ENCODE measurements at regions not wholly inside any gene's neighbourhood (a gene's known extent, or its start where the extent isn't known, plus 50 kb on each side); places are given as distances from the start of the nearest gene placed in this dataset.
"Not testable (repeated sequence)": the region's sequence is repeated elsewhere in the genome, so short reads cannot be mapped to it uniquely, and the experiment has no call there.

DNA sequence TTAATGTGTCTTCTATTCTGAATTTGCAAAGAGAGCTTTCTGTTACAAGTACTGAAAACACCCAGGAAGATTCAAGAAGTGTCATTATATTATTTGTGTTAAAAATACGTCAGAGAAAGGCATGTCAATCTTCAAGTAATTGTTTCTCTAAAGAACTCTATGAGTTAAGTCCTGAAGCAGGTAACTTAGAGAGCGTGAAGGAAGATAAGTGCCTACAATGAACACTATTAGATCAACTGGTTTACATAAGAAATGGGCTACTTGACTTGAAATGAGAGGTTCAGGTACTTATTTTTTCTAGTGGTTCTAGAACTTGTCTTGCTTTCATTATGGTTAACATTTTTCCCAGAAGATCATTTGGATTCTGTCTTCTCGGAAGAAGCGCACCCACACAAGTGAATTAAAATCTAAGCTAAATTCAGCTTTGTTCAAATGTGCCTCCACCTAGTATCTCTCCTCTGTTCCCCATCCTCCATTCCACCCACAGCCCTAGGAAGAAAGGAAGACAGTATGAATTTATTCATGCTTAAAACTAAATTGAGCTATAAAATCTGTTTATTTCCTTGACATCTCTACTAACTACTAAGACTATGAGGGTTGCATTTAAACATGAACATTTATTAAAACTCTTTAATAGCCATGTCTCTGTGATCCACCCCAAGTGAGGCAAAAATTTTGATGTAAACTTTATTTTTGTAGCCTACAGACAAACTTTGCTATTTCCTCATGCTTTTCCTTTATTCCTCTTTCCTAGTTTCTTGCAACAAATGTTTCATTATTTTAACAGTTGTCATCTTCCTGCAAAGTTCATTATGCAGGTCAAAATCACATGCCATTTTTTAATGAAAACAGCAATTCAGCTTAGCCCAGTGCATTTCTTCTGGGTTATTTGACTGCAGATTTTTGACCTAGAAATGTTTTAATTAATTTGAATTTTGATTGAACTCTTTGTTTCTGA, 206.8 kb downstream of the KCNJ2 start:
- no peaks in the 10 kb centered on the region for H3K9me3 Mint-ChIP-seq
- no peak overlapping the region for H3K4me3 Mint-ChIP-seq
- no peaks in the 10 kb centered on the region for H3K36me3 Mint-ChIP-seq (ENCODE audit: low read depth)
- H3K27me3 Mint-ChIP-seq: no peaks in the 10 kb centered on the region
- no peak for DNase-seq
- CTCF ChIA-PET: no interaction called here
- H3K4me1 Mint-ChIP-seq: no peaks in the 10 kb centered on the region
- POLR2A ChIA-PET: no interaction called here
- no peak overlapping the region for H3K27ac Mint-ChIP-seq

GRCh38 chr17:70377654-70378053, 208.3 kb downstream of the KCNJ2 start:
- Mint-ChIP-seq H3K27ac (no peak overlapping the region), H3K4me3 (no peak overlapping the region), H3K4me1 (no peaks in the 10 kb centered on the region), H3K9me3 (no peaks in the 10 kb centered on the region), H3K36me3 (ENCODE audit: low read depth) (no peaks in the 10 kb centered on the region), H3K27me3 (no peaks in the 10 kb centered on the region)
- no peak for DNase-seq
- CTCF ChIA-PET: interaction anchor here (0.6 to 1.1 kb wide), 2 partner anchors 37 to 98 kb away, joined by 3 read pairs; no protein-coding TSS in a partner anchor
- POLR2A ChIA-PET: no interaction called here

DNA sequence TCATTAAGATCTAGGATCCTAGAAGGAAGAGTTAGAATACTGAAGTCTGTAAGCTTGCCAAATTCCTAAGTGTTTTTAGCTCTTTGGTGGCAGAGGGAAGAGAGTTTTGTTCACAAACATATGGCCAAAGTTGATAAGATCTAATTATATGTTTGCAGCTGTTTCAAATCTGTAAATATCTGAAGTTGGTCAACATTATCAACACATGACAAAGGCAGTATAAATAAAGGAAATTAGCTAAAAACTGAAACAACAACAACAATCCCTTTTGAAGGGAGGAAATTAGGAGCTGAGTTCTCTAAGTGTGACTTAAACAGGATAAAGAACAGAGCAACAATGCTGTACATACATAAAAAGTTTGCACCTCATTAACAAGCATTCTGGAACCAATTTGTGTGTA, 208.7 kb downstream of the KCNJ2 start:
- POLR2A ChIA-PET: no interaction called here
- no peak overlapping the region for H3K4me3 Mint-ChIP-seq
- H3K9me3 Mint-ChIP-seq: no peaks in the 10 kb centered on the region
- CTCF ChIA-PET: interaction anchor here (1.1 kb wide), 1 partner anchor 99 kb away, joined by 3 read pairs; no protein-coding TSS in a partner anchor
- H3K4me1 Mint-ChIP-seq: no peaks in the 10 kb centered on the region
- H3K27me3 Mint-ChIP-seq: no peaks in the 10 kb centered on the region
- DNase-seq: no peak
- no peaks in the 10 kb centered on the region for H3K36me3 Mint-ChIP-seq (ENCODE audit: low read depth)
- H3K27ac Mint-ChIP-seq: no peak overlapping the region

GRCh38 chr17:70379945-70380344, 210.6 kb downstream of the KCNJ2 start:
- no peak overlapping the region for H3K4me3 Mint-ChIP-seq
- H3K9me3 Mint-ChIP-seq: no peaks in the 10 kb centered on the region
- no peak for DNase-seq
- no peaks in the 10 kb centered on the region for H3K36me3 Mint-ChIP-seq (ENCODE audit: low read depth)
- H3K4me1 Mint-ChIP-seq: no peaks in the 10 kb centered on the region
- ChIA-PET POLR2A (no interaction called here), CTCF (no interaction called here)
- no peaks in the 10 kb centered on the region for H3K27me3 Mint-ChIP-seq
- H3K27ac Mint-ChIP-seq: no peak overlapping the region

- H3K4me1 Mint-ChIP-seq; H3K27ac Mint-ChIP-seq; H3K4me3 Mint-ChIP-seq; H3K9me3 Mint-ChIP-seq; POLR2A ChIA-PET; CTCF ChIA-PET; H3K27me3 Mint-ChIP-seq; DNase-seq; H3K36me3 Mint-ChIP-seq (ENCODE audit: low read depth): not testable (repeated sequence)
Observed at GRCh38 chr17:70381916-70382315, 212.6 kb downstream of the KCNJ2 start.

GRCh38 chr17:70388326-70388725, 219.0 kb downstream of the KCNJ2 start:
- H3K36me3 Mint-ChIP-seq (ENCODE audit: low read depth): no peaks in the 10 kb centered on the region
- ChIA-PET POLR2A (no interaction called here), CTCF (no interaction called here)
- no peak overlapping the region for H3K27ac Mint-ChIP-seq
- no peaks in the 10 kb centered on the region for H3K4me1 Mint-ChIP-seq
- no peak overlapping the region for H3K4me3 Mint-ChIP-seq
- no peaks in the 10 kb centered on the region for H3K9me3 Mint-ChIP-seq
- no peak for DNase-seq
- H3K27me3 Mint-ChIP-seq: no peaks in the 10 kb centered on the region

- H3K27me3 Mint-ChIP-seq; H3K9me3 Mint-ChIP-seq; H3K27ac Mint-ChIP-seq; H3K4me1 Mint-ChIP-seq; H3K36me3 Mint-ChIP-seq (ENCODE audit: low read depth); DNase-seq; CTCF ChIA-PET; H3K4me3 Mint-ChIP-seq; POLR2A ChIA-PET: not testable (repeated sequence)
Observed at GRCh38 chr17:70389232-70389757, 220.0 kb downstream of the KCNJ2 start.

DNA sequence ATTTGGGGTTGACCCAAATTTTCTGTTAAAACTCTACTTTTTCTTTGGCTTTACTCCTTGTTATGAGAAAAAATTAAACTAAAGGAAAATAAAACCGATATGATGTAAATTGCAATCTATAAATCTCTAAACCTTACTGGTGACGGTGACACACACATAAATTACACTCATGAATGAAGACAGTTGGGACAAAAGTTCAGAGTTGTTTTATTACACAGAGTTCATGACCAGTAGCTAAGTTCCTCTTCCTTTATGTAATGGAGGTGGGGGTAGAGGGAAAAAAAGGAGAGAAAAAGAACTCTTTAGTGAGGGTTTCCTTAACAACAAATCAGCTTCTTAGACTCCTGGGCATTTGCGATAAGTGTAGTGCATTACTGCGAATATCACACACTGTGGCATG, 220.7 kb downstream of the KCNJ2 start:
- no peak overlapping the region for H3K27ac Mint-ChIP-seq
- H3K4me1 Mint-ChIP-seq: no peaks in the 10 kb centered on the region
- H3K4me3 Mint-ChIP-seq: no peak overlapping the region
- ChIA-PET POLR2A (no interaction called here), CTCF (no interaction called here)
- DNase-seq: no peak
- H3K36me3 Mint-ChIP-seq (ENCODE audit: low read depth): no peaks in the 10 kb centered on the region
- no peaks in the 10 kb centered on the region for H3K27me3 Mint-ChIP-seq
- no peaks in the 10 kb centered on the region for H3K9me3 Mint-ChIP-seq

GRCh38 chr17:70394473-70395232, 225.3 kb downstream of the KCNJ2 start:
- H3K36me3 Mint-ChIP-seq (ENCODE audit: low read depth): no peaks in the 10 kb centered on the region
- POLR2A ChIA-PET: no interaction called here
- CTCF ChIA-PET: no interaction called here

DNA sequence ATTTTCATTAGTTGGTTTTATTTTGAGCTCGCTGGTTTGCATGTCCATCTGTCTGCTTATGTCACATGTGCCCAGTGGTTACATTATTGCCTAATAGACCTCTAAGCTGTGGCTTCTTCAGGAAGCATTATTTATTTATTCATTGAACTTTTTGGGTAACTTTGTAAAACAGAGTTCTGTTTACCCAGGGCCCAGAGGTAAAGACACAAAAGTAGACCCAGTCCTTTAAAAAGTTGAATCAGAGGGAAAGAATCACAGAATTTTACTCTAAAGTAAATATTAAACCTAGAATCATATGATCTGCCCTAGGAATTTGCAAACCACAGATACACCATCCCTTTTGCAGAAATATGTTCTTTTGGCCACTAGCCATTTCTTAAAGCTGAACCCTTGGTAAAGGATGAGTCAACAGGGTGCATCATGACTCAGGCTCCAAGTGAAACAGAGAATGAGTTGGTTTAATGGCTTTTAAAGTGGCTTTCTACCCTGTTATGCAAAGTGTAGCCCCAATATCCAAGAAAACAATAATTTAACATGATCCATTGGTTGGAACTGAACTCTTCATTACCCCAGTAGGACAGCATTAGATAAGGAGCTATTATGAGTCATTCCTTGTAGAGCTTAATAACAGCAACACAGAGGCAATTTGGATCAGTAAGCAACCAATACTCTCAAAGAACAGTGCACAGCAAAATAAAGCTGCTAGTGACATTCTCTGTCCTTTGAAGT, 236.3 kb downstream of the KCNJ2 start:
- ChIA-PET POLR2A (no interaction called here), CTCF (interaction anchor here (0.7 kb wide), 1 partner anchor 74 kb away, joined by 3 read pairs; no protein-coding TSS in a partner anchor)
- no peaks in the 10 kb centered on the region for H3K36me3 Mint-ChIP-seq (ENCODE audit: low read depth)
- H3K27ac Mint-ChIP-seq: no peak overlapping the region
- no peak for DNase-seq
- no peaks in the 10 kb centered on the region for H3K4me1 Mint-ChIP-seq
- no peaks in the 10 kb centered on the region for H3K27me3 Mint-ChIP-seq
- no peak overlapping the region for H3K4me3 Mint-ChIP-seq
- no peaks in the 10 kb centered on the region for H3K9me3 Mint-ChIP-seq

More at GRCh38 chr17:70394473-70395232, 225.3 kb downstream of the KCNJ2 start:
- Mint-ChIP-seq H3K27ac (no peak overlapping the region), H3K9me3 (peaks cover under 1% of the 10 kb centered on the region), H3K27me3 (no peaks in the 10 kb centered on the region), H3K4me3 (no peak overlapping the region), H3K4me1 (no peaks in the 10 kb centered on the region)
- DNase-seq: no peak

- ChIA-PET POLR2A (no interaction called here), CTCF (no interaction called here)
- H3K36me3 Mint-ChIP-seq (ENCODE audit: low read depth): no peaks in the 10 kb centered on the region
- H3K9me3 Mint-ChIP-seq: no peaks in the 10 kb centered on the region
- H3K27ac Mint-ChIP-seq: no peak overlapping the region
- H3K4me3 Mint-ChIP-seq: no peak overlapping the region
- DNase-seq: no peak
- no peaks in the 10 kb centered on the region for H3K4me1 Mint-ChIP-seq
- H3K27me3 Mint-ChIP-seq: no peaks in the 10 kb centered on the region
Observed at GRCh38 chr17:70407506-70407905, 238.2 kb downstream of the KCNJ2 start.

DNA sequence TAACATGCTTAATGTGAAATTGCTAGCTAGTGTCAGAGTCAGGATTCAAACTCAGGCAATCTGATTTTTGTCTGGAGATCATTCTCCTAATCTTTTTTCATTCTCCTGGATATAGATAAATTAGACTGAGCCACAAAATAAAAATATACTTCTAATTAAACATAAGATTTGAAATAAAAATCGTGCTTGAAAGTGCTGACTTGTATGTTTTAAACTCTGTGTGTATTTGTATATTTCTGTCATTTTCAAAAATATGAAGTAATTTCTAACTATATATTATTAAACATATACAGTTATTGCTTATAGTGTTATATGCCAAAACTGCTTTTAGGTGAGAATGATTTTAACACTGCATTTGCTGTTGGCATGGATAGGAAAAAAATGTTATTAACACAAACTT, 239.4 kb downstream of the KCNJ2 start:
- Mint-ChIP-seq H3K27ac (no peak overlapping the region), H3K36me3 (ENCODE audit: low read depth) (no peaks in the 10 kb centered on the region), H3K4me1 (no peaks in the 10 kb centered on the region), H3K4me3 (no peak overlapping the region), H3K9me3 (no peaks in the 10 kb centered on the region), H3K27me3 (no peaks in the 10 kb centered on the region)
- CTCF ChIA-PET: no interaction called here
- POLR2A ChIA-PET: no interaction called here
- no peak for DNase-seq

GRCh38 chr17:70414300-70414699, 245.0 kb downstream of the KCNJ2 start:
- Mint-ChIP-seq H3K36me3 (ENCODE audit: low read depth) (no peaks in the 10 kb centered on the region), H3K27me3 (no peaks in the 10 kb centered on the region), H3K4me1 (no peaks in the 10 kb centered on the region), H3K27ac (no peak overlapping the region), H3K4me3 (no peak overlapping the region), H3K9me3 (no peaks in the 10 kb centered on the region)
- CTCF ChIA-PET: no interaction called here
- DNase-seq: no peak
- POLR2A ChIA-PET: no interaction called here
